H9 (cell line): ENCODE measurements at regions not wholly inside any gene's neighbourhood (a gene's known extent, or its start where the extent isn't known, plus 50 kb on each side); places are given as distances from the start of the nearest gene placed in this dataset.
"Not testable (repeated sequence)": the region's sequence is repeated elsewhere in the genome, so short reads cannot be mapped to it uniquely, and the experiment has no call there.

Source experiments
- DNase-seq: peaks from one replicate; pipeline ENCODE4 v3.0.0-alpha.2; 2017
- H2AFZ ChIP-seq: one replicate; pipeline ENCODE4 v1.6.1; 2013; ENCODE audit warnings: mild to moderate bottlenecking, low read length, control low read depth, moderate library complexity
- H2AK5ac ChIP-seq: 2 replicates; pipeline ENCODE4 v1.6.1; 2013; ENCODE audit warnings: low read length, control low read depth, mixed read lengths; ENCODE audit not compliant: insufficient read length
- H2BK120ac ChIP-seq: one replicate; pipeline ENCODE4 v1.6.1; 2013; ENCODE audit warnings: low read depth, mild to moderate bottlenecking, low read length, control low read depth, inconsistent platforms; ENCODE audit not compliant: poor library complexity, severe bottlenecking
- H2BK12ac ChIP-seq: 2 replicates; pipeline ENCODE4 v1.6.1; 2013; ENCODE audit warnings: low read length, control low read depth, mixed read lengths, low read depth; ENCODE audit not compliant: insufficient read length
- H2BK15ac ChIP-seq: 2 replicates; pipeline ENCODE4 v1.6.1; 2013; ENCODE audit warnings: low read depth, low read length, control low read depth
- H2BK20ac ChIP-seq: one replicate; pipeline ENCODE4 v1.6.1; 2013; ENCODE audit warnings: low read depth, mild to moderate bottlenecking, low read length, control low read depth, inconsistent platforms; ENCODE audit not compliant: poor library complexity, severe bottlenecking
- H2BK5ac ChIP-seq: 2 replicates; pipeline ENCODE4 v1.6.1; 2013; ENCODE audit warnings: low read length, control low read depth, mixed read lengths; ENCODE audit not compliant: insufficient read length
- H3K14ac ChIP-seq: 2 replicates; pipeline ENCODE4 v1.6.1; 2013; ENCODE audit warnings: low read length, control low read depth; ENCODE audit not compliant: insufficient read depth
- H3K18ac ChIP-seq: 2 replicates; pipeline ENCODE4 v1.6.1; 2013; ENCODE audit warnings: low read depth, mild to moderate bottlenecking, mixed read lengths, low read length, control low read depth; ENCODE audit not compliant: insufficient read length
- H3K23ac ChIP-seq: 2 replicates; pipeline ENCODE4 v1.6.1; 2013; ENCODE audit warnings: low read length, control low read depth, mixed read lengths, low read depth; ENCODE audit not compliant: insufficient read length
- H3K23me2 ChIP-seq: 2 replicates; pipeline ENCODE4 v1.6.1; 2013; ENCODE audit warnings: low read depth, mild to moderate bottlenecking, mixed read lengths, low read length, control low read depth; ENCODE audit not compliant: insufficient read length, poor library complexity, severe bottlenecking
- H3K27ac ChIP-seq: 2 replicates; pipeline ENCODE4 v1.5.1; 2013; ENCODE audit warnings: low read length, control low read depth, mixed read lengths, low read depth; ENCODE audit not compliant: insufficient read length
- H3K27me3 ChIP-seq: 2 replicates; pipeline ENCODE4 v1.6.1; 2013; ENCODE audit warnings: low read length, control low read depth, inconsistent platforms; ENCODE audit not compliant: insufficient read depth
- H3K4ac ChIP-seq: 2 replicates; pipeline ENCODE4 v1.6.1; 2013; ENCODE audit warnings: low read depth, mild to moderate bottlenecking, control low read depth, inconsistent platforms, low read length, moderate library complexity
- H3K4me1 ChIP-seq: 2 replicates; pipeline ENCODE4 v1.6.1; 2013; ENCODE audit warnings: low read length, control low read depth, inconsistent platforms; ENCODE audit not compliant: insufficient read depth
- H3K4me2 ChIP-seq: 2 replicates; pipeline ENCODE4 v1.6.1; 2013; ENCODE audit warnings: low read length, control low read depth, mixed read lengths; ENCODE audit not compliant: insufficient read length, insufficient read depth
- H3K56ac ChIP-seq: 2 replicates; pipeline ENCODE4 v1.6.1; 2013; ENCODE audit warnings: low read depth, mild to moderate bottlenecking, mixed read lengths, low read length, control low read depth; ENCODE audit not compliant: insufficient read length
- H3K79me1 ChIP-seq: 2 replicates; pipeline ENCODE4 v1.6.1; 2013; ENCODE audit warnings: low read depth, mild to moderate bottlenecking, moderate library complexity, low read length, control low read depth, inconsistent platforms; ENCODE audit not compliant: insufficient read depth, poor library complexity, severe bottlenecking
- H3K79me2 ChIP-seq: 2 replicates; pipeline ENCODE4 v1.6.1; 2013; ENCODE audit warnings: low read length, control low read depth, inconsistent platforms; ENCODE audit not compliant: insufficient read depth
- H3K9ac ChIP-seq: 2 replicates; pipeline ENCODE4 v1.6.1; 2013; ENCODE audit warnings: low read length, control low read depth, mixed read lengths; ENCODE audit not compliant: insufficient read length; ENCODE audit errors: extremely low read depth
- H3K9me3 ChIP-seq: one replicate; pipeline ENCODE4 v1.6.1; 2013; ENCODE audit warnings: low read depth, low read length, inconsistent platforms; ENCODE audit not compliant: control insufficient read depth
- H3T11ph ChIP-seq: one replicate; pipeline ENCODE4 v1.6.1; 2013; ENCODE audit warnings: mild to moderate bottlenecking, low read length, control low read depth, inconsistent platforms
- H4K20me1 ChIP-seq: one replicate; pipeline ENCODE4 v1.6.1; 2013; ENCODE audit not compliant: control insufficient read depth, insufficient read length, insufficient read depth
- H4K5ac ChIP-seq: 2 replicates; pipeline ENCODE4 v1.6.1; 2013; ENCODE audit warnings: low read depth, mild to moderate bottlenecking, mixed read lengths, low read length, control low read depth; ENCODE audit not compliant: insufficient read length
- H4K8ac ChIP-seq: replicated peaks from 2 replicates; pipeline ENCODE4 v1.6.1; 2013; ENCODE audit warnings: low read length, control low read depth, mixed read lengths, low read depth; ENCODE audit not compliant: insufficient read length
- H4K91ac ChIP-seq: 2 replicates; pipeline ENCODE4 v1.6.1; 2013; ENCODE audit warnings: low read depth, mild to moderate bottlenecking, moderate library complexity, mixed read lengths, low read length, control low read depth; ENCODE audit not compliant: insufficient read length
- H3K27ac Mint-ChIP-seq, 3 experiments: 2 replicates in 2 of 3; 3 replicates in 1 of 3; pipeline ENCODE4 v1.8.0; 2020 to 2021; ENCODE audit warnings: mixed read lengths in 3 of 3, mild to moderate bottlenecking in 1 of 3, moderate library complexity in 1 of 3
- H3K27me3 Mint-ChIP-seq: 2 replicates; pipeline ENCODE4 v1.8.0; 2021; ENCODE audit warnings: low read depth, mild to moderate bottlenecking, moderate library complexity, mixed read lengths
- H3K36me3 Mint-ChIP-seq, 3 experiments: 2 replicates in 2 of 3; 3 replicates in 1 of 3; pipeline ENCODE4 v1.8.0; 2020 to 2021; ENCODE audit warnings: low read depth in 3 of 3, mixed read lengths in 3 of 3; ENCODE audit not compliant: insufficient read depth in 1 of 3
- H3K4me1 Mint-ChIP-seq, 2 experiments: 2 replicates each; pipeline ENCODE4 v1.8.0; 2020; ENCODE audit warnings: mixed read lengths in 2 of 2
- H3K4me3 Mint-ChIP-seq, 2 experiments: 2 replicates in 1 of 2; 3 replicates in 1 of 2; pipeline ENCODE4 v1.8.0; 2020 to 2021; ENCODE audit warnings: mild to moderate bottlenecking in 2 of 2, mixed read lengths in 2 of 2, moderate library complexity in 1 of 2
- H3K9me3 Mint-ChIP-seq, 2 experiments: 2 replicates in 1 of 2; 3 replicates in 1 of 2; pipeline ENCODE4 v1.8.0; 2020; ENCODE audit warnings: mild to moderate bottlenecking in 2 of 2, mixed read lengths in 2 of 2, moderate library complexity in 1 of 2
- WGBS: extraction: QIAGEN DNeasy Blood & Tissue Kit; methylation state at CpG from one replicate; pipeline ENCODE4 v1.1.7; 2013; ENCODE audit warnings: missing lambda C conversion rate, low lambda C conversion rate, mixed read lengths; ENCODE audit not compliant: insufficient read length; ENCODE audit errors: extremely low coverage; 5-methylcytosine and 5-hydroxymethylcytosine counted together
- TF ChIP-seq, protein P1 (sequence below): fragments of 200-600 bp; sonication (generic); conservative IDR thresholded peaks from 3 replicates; pipeline ENCODE4 v1.8.0; 2021; ENCODE audit warnings: antibody characterized with exemption, mild to moderate bottlenecking

DNA sequence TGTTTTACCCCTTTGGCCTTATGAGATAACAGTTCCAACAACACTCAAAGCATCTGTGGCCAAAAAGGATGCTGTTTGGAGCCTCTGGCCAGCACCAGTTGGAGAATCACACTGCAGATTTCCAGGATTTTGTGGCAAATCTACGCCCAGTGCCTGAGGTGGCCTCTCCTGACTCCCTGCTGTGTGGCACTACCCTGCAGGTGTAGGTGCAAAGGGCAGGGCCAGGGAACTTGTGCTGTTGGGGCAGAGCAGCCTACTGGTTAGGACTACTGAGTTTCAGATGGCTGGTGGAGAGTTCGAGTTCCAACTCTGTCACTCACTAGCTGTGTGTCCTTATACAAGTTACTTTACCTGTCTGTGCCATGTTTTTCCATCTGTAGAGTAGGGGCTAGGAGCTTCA is 170.5 kb downstream of the PTPRU start:
- Histone ChIP-seq H3K4ac (no peak overlapping the region), H2BK20ac (no peak overlapping the region), H3K9me3 (no peaks in the 10 kb centered on the region), H3K79me2 (no peaks in the 10 kb centered on the region), H4K20me1 (no peaks in the 10 kb centered on the region), H3K23ac (no peak overlapping the region), H4K91ac (no peak overlapping the region), H3K4me2 (no peak overlapping the region), H3K27me3 (no peaks in the 10 kb centered on the region), H3K9ac (no peak overlapping the region), H2BK15ac (no peak overlapping the region), H4K8ac (no peak overlapping the region), H2BK5ac (no peak overlapping the region), H2AFZ (no peak overlapping the region), H3K18ac (no peak overlapping the region), H3K14ac (no peak overlapping the region), H2BK12ac (no peak overlapping the region), H3T11ph (no peak overlapping the region), H2AK5ac (no peak overlapping the region), H3K23me2 (no peaks in the 10 kb centered on the region), H2BK120ac (no peak overlapping the region), H4K5ac (no peak overlapping the region), H3K27ac (no peak overlapping the region), H3K56ac (no peak overlapping the region), H3K79me1 (no peaks in the 10 kb centered on the region), H3K4me1 (no peaks in the 10 kb centered on the region)
- Mint-ChIP-seq H3K27me3 (peaks cover 2% of the 10 kb centered on the region; the same call in 1 of the 2 replicates), H3K27ac (no peak overlapping the region), H3K4me1 (peaks cover 5 to 13% of the 10 kb centered on the region in 2 experiments), H3K36me3 (peaks cover 0 to 8% (median 5%) of the 10 kb centered on the region in 3 experiments; a peak in 4 of 7 replicates), H3K9me3 (peaks cover 17 to 19% of the 10 kb centered on the region in 2 experiments), H3K4me3 (no peak overlapping the region)
- no CpG with 5 or more reads among the region's 2 CpGs for whole genome bisulfite sequencing
- TF ChIP-seq, protein P1, sequence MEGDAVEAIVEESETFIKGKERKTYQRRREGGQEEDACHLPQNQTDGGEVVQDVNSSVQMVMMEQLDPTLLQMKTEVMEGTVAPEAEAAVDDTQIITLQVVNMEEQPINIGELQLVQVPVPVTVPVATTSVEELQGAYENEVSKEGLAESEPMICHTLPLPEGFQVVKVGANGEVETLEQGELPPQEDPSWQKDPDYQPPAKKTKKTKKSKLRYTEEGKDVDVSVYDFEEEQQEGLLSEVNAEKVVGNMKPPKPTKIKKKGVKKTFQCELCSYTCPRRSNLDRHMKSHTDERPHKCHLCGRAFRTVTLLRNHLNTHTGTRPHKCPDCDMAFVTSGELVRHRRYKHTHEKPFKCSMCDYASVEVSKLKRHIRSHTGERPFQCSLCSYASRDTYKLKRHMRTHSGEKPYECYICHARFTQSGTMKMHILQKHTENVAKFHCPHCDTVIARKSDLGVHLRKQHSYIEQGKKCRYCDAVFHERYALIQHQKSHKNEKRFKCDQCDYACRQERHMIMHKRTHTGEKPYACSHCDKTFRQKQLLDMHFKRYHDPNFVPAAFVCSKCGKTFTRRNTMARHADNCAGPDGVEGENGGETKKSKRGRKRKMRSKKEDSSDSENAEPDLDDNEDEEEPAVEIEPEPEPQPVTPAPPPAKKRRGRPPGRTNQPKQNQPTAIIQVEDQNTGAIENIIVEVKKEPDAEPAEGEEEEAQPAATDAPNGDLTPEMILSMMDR = no peak
- peak; percentile 8 for DNase-seq

DNA sequence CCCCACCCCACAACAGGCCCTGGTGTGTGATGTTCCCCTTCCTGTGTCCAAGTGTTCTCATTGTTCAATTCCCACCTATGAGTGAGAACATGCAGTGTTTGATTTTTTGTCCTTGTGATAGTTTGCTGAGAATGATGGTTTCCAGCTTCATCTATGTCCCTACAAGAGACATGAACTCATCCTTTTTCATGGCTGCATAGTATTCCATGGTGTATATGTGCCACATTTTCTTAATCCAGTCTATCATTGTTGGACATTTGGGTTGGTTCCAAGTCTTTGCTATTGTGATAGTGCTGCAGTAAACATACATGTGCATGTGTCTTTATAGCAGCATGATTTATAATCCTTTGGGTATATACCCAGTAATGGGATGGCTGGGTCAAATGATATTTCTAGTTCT is 163.9 kb downstream of the PTPRU start:
- H3K4me2 ChIP-seq, H2AFZ ChIP-seq, H3K18ac ChIP-seq, H2AK5ac ChIP-seq, H3K27me3 ChIP-seq, H3K4me1 Mint-ChIP-seq, H3T11ph ChIP-seq, H3K23me2 ChIP-seq, H3K4me3 Mint-ChIP-seq, H3K79me2 ChIP-seq, H3K4ac ChIP-seq, H3K9me3 ChIP-seq, H3K9ac ChIP-seq, H2BK12ac ChIP-seq, H4K5ac ChIP-seq, DNase-seq, H2BK15ac ChIP-seq, H3K14ac ChIP-seq, H3K4me1 ChIP-seq, H3K79me1 ChIP-seq, H4K8ac ChIP-seq, H2BK5ac ChIP-seq, H3K27ac Mint-ChIP-seq, H2BK20ac ChIP-seq, H3K56ac ChIP-seq, H2BK120ac ChIP-seq, H3K27ac ChIP-seq, H4K91ac ChIP-seq, H4K20me1 ChIP-seq, H3K27me3 Mint-ChIP-seq, H3K23ac ChIP-seq: not testable (repeated sequence)
- Mint-ChIP-seq H3K9me3 (peaks cover 24 to 29% of the 10 kb centered on the region in 2 experiments), H3K36me3 (peaks cover 0 to 15% (median 5%) of the 10 kb centered on the region in 3 experiments; a peak in 5 of 7 replicates)
